PC-9 (cell line): ENCODE measurements at regions not wholly inside any gene's neighbourhood (a gene's known extent, or its start where the extent isn't known, plus 50 kb on each side); places are given as distances from the start of the nearest gene placed in this dataset.

Source experiments
- BruUV-seq: library from RNA; stranded (reverse); fragments of 400-500 nt; replicated peaks from 2 replicates; lab custom pipeline; 2021; lab: Mats Ljungman, UMichigan
- CTCF ChIA-PET: fragments of 300-600 bp; sonication (Branson Sonifier 250); formaldehyde crosslinking; loops from one replicate; lab custom pipeline; 2022; ENCODE audit warnings: antibody characterized with exemption; lab: Charles Lee
- POLR2A ChIA-PET: fragments of 300-600 bp; sonication (Branson Sonifier 250); formaldehyde crosslinking; loops from one replicate; lab custom pipeline; 2022; ENCODE audit warnings: antibody characterized with exemption; ENCODE audit not compliant: unreplicated experiment; lab: Charles Lee
- DNase-seq, 2 experiments: peaks; one replicate each; pipeline versions ENCODE4 v3.0.0 to v3.0.0-alpha.2; 2015 to 2022; ENCODE audit warnings: mixed read lengths in 1 of 2
- H2AFZ ChIP-seq: fragments of 200-600 bp; sonication (generic); 2 replicates; pipeline ENCODE4 v1.8.1; 2017; ENCODE audit warnings: antibody characterized with exemption
- H3F3A ChIP-seq: fragments of 200-600 bp; sonication (generic); 2 replicates; pipeline ENCODE4 v1.8.1; 2017; ENCODE audit warnings: antibody characterized with exemption, mild to moderate bottlenecking, low read depth; ENCODE audit not compliant: insufficient read depth
- H3K27ac ChIP-seq: fragments of 200-600 bp; sonication (generic); 2 replicates; pipeline ENCODE4 v1.6.1; 2016; ENCODE audit warnings: mixed run types
- H3K27me3 ChIP-seq: fragments of 200-600 bp; sonication (generic); 2 replicates; pipeline ENCODE4 v1.6.1; 2016; ENCODE audit warnings: low read depth, mixed run types; ENCODE audit not compliant: insufficient read depth
- H3K36me3 ChIP-seq: fragments of 200-600 bp; sonication (generic); 2 replicates; pipeline ENCODE4 v1.6.1; 2016; ENCODE audit warnings: low read depth, mixed run types
- H3K4me1 ChIP-seq: fragments of 200-600 bp; sonication (generic); replicated peaks from 2 replicates; pipeline ENCODE4 v1.6.1; 2016; ENCODE audit warnings: mixed run types; ENCODE audit not compliant: insufficient read depth
- H3K4me2 ChIP-seq: fragments of 200-600 bp; sonication (generic); 2 replicates; pipeline ENCODE4 v1.6.1; 2017; ENCODE audit warnings: mixed run types
- H3K4me3 ChIP-seq: fragments of 200-600 bp; sonication (generic); 2 replicates; pipeline ENCODE4 v1.6.1; 2016; ENCODE audit warnings: mixed run types
- H3K79me2 ChIP-seq: fragments of 200-600 bp; sonication (generic); 2 replicates; pipeline ENCODE4 v1.6.1; 2017; ENCODE audit warnings: low read depth, mixed run types
- H3K9me2 ChIP-seq: fragments of 200-600 bp; sonication (generic); 2 replicates; pipeline ENCODE4 v1.8.1; 2017; ENCODE audit warnings: mild to moderate bottlenecking; ENCODE audit not compliant: insufficient read depth
- H3K9me3 ChIP-seq: fragments of 200-600 bp; sonication (generic); 2 replicates; pipeline ENCODE4 v1.8.1; 2016; ENCODE audit warnings: low read depth; ENCODE audit not compliant: insufficient read depth
- H4K20me1 ChIP-seq: fragments of 200-600 bp; sonication (generic); 2 replicates; pipeline ENCODE4 v1.8.1; 2017; ENCODE audit not compliant: insufficient read depth
- EZH2 ChIP-seq: fragments of 200-600 bp; sonication (generic); IDR thresholded peaks from 2 replicates; pipeline ENCODE4 v1.8.0; 2017; ENCODE audit warnings: antibody characterized with exemption, low read depth
- intact Hi-C: fragments of 100-400 bp; cut with micrococcal nuclease; formaldehyde crosslinking; loops from one replicate; pipeline ENCODE4 v1.10.0; 2022; ENCODE audit not compliant: unreplicated experiment
- TF ChIP-seq, protein P1 (sequence below): fragments of 200-600 bp; sonication (generic); conservative IDR thresholded peaks from 2 replicates; pipeline ENCODE4 v1.6.1; 2017; ENCODE audit warnings: mixed run types, antibody characterized with exemption, mild to moderate bottlenecking, moderate library complexity

GRCh38 chr2:238988752-238989151 is 140.9 kb downstream of the TWIST2 start:
- TF ChIP-seq EZH2, result no peak
- TF ChIP-seq, protein P1, sequence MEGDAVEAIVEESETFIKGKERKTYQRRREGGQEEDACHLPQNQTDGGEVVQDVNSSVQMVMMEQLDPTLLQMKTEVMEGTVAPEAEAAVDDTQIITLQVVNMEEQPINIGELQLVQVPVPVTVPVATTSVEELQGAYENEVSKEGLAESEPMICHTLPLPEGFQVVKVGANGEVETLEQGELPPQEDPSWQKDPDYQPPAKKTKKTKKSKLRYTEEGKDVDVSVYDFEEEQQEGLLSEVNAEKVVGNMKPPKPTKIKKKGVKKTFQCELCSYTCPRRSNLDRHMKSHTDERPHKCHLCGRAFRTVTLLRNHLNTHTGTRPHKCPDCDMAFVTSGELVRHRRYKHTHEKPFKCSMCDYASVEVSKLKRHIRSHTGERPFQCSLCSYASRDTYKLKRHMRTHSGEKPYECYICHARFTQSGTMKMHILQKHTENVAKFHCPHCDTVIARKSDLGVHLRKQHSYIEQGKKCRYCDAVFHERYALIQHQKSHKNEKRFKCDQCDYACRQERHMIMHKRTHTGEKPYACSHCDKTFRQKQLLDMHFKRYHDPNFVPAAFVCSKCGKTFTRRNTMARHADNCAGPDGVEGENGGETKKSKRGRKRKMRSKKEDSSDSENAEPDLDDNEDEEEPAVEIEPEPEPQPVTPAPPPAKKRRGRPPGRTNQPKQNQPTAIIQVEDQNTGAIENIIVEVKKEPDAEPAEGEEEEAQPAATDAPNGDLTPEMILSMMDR, result no peak
- CTCF ChIA-PET, result no interaction called here
- Histone ChIP-seq H3F3A (no peaks in the 10 kb centered on the region), H3K9me3 (no peaks in the 10 kb centered on the region), H3K9me2 (no peaks in the 10 kb centered on the region), H3K27ac (no peak overlapping the region), H3K27me3 (peaks cover 97% of the 10 kb centered on the region), H3K36me3 (no peaks in the 10 kb centered on the region), H3K4me3 (no peak overlapping the region), H3K4me1 (no peaks in the 10 kb centered on the region), H3K4me2 (no peak overlapping the region), H3K79me2 (no peaks in the 10 kb centered on the region), H2AFZ (no peak overlapping the region), H4K20me1 (no peaks in the 10 kb centered on the region)
- POLR2A ChIA-PET, result no interaction called here
- intact Hi-C loops, result no loop called here
- no TSS peak for BruUV-seq
- no peak for DNase-seq

- H3K9me3 ChIP-seq, result no peaks in the 10 kb centered on the region
- H3K4me2 ChIP-seq, result no peak overlapping the region
- peaks cover 97% of the 10 kb centered on the region for H3K27me3 ChIP-seq
- no peak overlapping the region for H3K4me3 ChIP-seq
- H3K4me1 ChIP-seq, result no peaks in the 10 kb centered on the region
- TF ChIP-seq, protein P1, result no peak
- no peak for TF ChIP-seq EZH2
- DNase-seq, result no peak
- no peak overlapping the region for H3K27ac ChIP-seq
- no peaks in the 10 kb centered on the region for H3K9me2 ChIP-seq
- no TSS peak for BruUV-seq
- ChIA-PET CTCF (no interaction called here), POLR2A (no interaction called here)
- intact Hi-C loops, result no loop called here
- H3F3A ChIP-seq, result no peaks in the 10 kb centered on the region
- H4K20me1 ChIP-seq, result no peaks in the 10 kb centered on the region
- no peaks in the 10 kb centered on the region for H3K79me2 ChIP-seq
- no peaks in the 10 kb centered on the region for H3K36me3 ChIP-seq
- no peak overlapping the region for H2AFZ ChIP-seq
These were observed 141.6 kb downstream of the TWIST2 start for GRCh38 chr2:238989484-238989883.

DNA sequence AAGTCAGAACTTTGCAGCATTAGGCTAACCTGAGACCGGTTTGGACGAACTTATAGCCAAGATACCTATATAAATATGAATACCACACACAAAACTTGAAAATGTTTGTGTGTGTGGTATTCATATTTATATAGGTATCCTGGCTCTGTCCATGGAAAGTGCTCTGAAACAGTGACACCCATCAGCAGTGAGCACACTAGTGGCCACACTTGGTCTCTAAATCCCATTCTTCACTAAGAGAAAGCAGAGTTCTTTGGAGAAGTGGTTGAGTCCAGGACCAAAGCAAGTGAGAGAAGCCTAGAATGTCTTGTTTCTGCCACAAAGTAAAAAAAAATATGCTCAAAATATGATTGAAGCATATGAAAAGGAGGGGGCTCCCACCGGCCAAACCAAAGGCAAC is 146.5 kb downstream of the TWIST2 start:
- H3K9me2 ChIP-seq, result no peaks in the 10 kb centered on the region
- H3F3A ChIP-seq, result no peaks in the 10 kb centered on the region
- H4K20me1 ChIP-seq, result no peaks in the 10 kb centered on the region
- BruUV-seq, result no TSS peak
- H3K4me3 ChIP-seq, result no peak overlapping the region
- TF ChIP-seq EZH2, result no peak
- TF ChIP-seq, protein P1, result no peak
- H3K27ac ChIP-seq, result no peak overlapping the region
- ChIA-PET CTCF (no interaction called here), POLR2A (no interaction called here)
- DNase-seq, result no peak
- H3K4me1 ChIP-seq, result no peaks in the 10 kb centered on the region
- no peaks in the 10 kb centered on the region for H3K79me2 ChIP-seq
- H3K4me2 ChIP-seq, result no peak overlapping the region
- H3K36me3 ChIP-seq, result no peaks in the 10 kb centered on the region
- peaks cover 96% of the 10 kb centered on the region for H3K27me3 ChIP-seq
- no peaks in the 10 kb centered on the region for H3K9me3 ChIP-seq
- H2AFZ ChIP-seq, result no peak overlapping the region
- intact Hi-C loops, result no loop called here
